Neuronal stem cell (in vitro differentiated cells): ENCODE measurements at regions not wholly inside any gene's neighbourhood (a gene's known extent, or its start where the extent isn't known, plus 50 kb on each side); places are given as distances from the start of the nearest gene placed in this dataset.

Experiments
- DNase-seq: peaks from one replicate; pipeline ENCODE4 v3.0.0-alpha.2; 2013; ENCODE audit warnings: low spot score
- H2AFZ ChIP-seq: one replicate; pipeline ENCODE4 v1.6.1; 2013; ENCODE audit warnings: mild to moderate bottlenecking, low read length, inconsistent platforms
- H2AK5ac ChIP-seq: 2 replicates; pipeline ENCODE4 v1.6.1; 2013; ENCODE audit warnings: low read depth, mild to moderate bottlenecking, inconsistent platforms, low read length, moderate library complexity, mixed read lengths
- H2BK120ac ChIP-seq: 2 replicates; pipeline ENCODE4 v1.6.1; 2013; ENCODE audit warnings: low read depth, mild to moderate bottlenecking, inconsistent platforms, low read length, moderate library complexity, mixed read lengths
- H2BK12ac ChIP-seq: one replicate; pipeline ENCODE4 v1.6.1; 2013; ENCODE audit warnings: low read length, inconsistent platforms
- H2BK15ac ChIP-seq: 2 replicates; pipeline ENCODE4 v1.6.1; 2013; ENCODE audit warnings: mild to moderate bottlenecking, low read length, inconsistent platforms, mixed read lengths
- H2BK5ac ChIP-seq: one replicate; pipeline ENCODE4 v1.6.1; 2013; ENCODE audit warnings: inconsistent platforms, mild to moderate bottlenecking, low read length, moderate library complexity
- H3K14ac ChIP-seq: one replicate; pipeline ENCODE4 v1.6.1; 2013; ENCODE audit warnings: low read length, inconsistent platforms
- H3K18ac ChIP-seq: 2 replicates; pipeline ENCODE4 v1.6.1; 2013; ENCODE audit warnings: low read length, inconsistent platforms
- H3K23ac ChIP-seq: 2 replicates; pipeline ENCODE4 v1.6.1; 2013; ENCODE audit warnings: low read depth, mild to moderate bottlenecking, mixed read lengths, low read length, inconsistent platforms; ENCODE audit not compliant: poor library complexity
- H3K27ac ChIP-seq: replicated peaks from 3 replicates; pipeline ENCODE4 v1.5.1; 2013; ENCODE audit warnings: low read length, inconsistent platforms
- H3K27me3 ChIP-seq, 3 experiments: 2 replicates each; pipeline ENCODE4 v1.6.1; 2013; ENCODE audit warnings: low read length in 3 of 3, mild to moderate bottlenecking in 2 of 3, inconsistent platforms in 1 of 3, low read depth in 1 of 3, mixed read lengths in 1 of 3, moderate library complexity in 1 of 3; ENCODE audit not compliant: control insufficient read depth in 3 of 3, insufficient read depth in 3 of 3
- H3K36me3 ChIP-seq, 2 donors: replicated peaks in 1 of 2; 2 replicates each; pipeline ENCODE4 v1.6.1; 2013; ENCODE audit warnings: low read length in 2 of 2; ENCODE audit not compliant: control insufficient read depth in 2 of 2, insufficient read depth in 2 of 2
- H3K4ac ChIP-seq: 2 replicates; pipeline ENCODE4 v1.6.1; 2013; ENCODE audit warnings: inconsistent platforms, mild to moderate bottlenecking, low read length, moderate library complexity
- H3K4me1 ChIP-seq, 2 donors: 1 replicate in 1 of 2; 2 replicates in 1 of 2; pipeline ENCODE4 v1.6.1; 2013; ENCODE audit warnings: low read length in 2 of 2, low read depth in 1 of 2; ENCODE audit not compliant: control insufficient read depth in 2 of 2, insufficient read depth in 1 of 2
- H3K4me2 ChIP-seq: one replicate; pipeline ENCODE4 v1.6.1; 2013; ENCODE audit warnings: mild to moderate bottlenecking, low read length, inconsistent platforms; ENCODE audit not compliant: insufficient read depth, poor library complexity, severe bottlenecking
- H3K4me3 ChIP-seq, 2 donors: 2 replicates each; pipeline ENCODE4 v1.5.1; 2013; ENCODE audit warnings: low read length in 2 of 2, mild to moderate bottlenecking in 2 of 2, inconsistent platforms in 1 of 2, moderate library complexity in 1 of 2
- H3K79me1 ChIP-seq: one replicate; pipeline ENCODE4 v1.6.1; 2013; ENCODE audit warnings: low read depth, mild to moderate bottlenecking, inconsistent platforms, low read length, moderate library complexity
- H3K9ac ChIP-seq: one replicate; pipeline ENCODE4 v1.6.1; 2013; ENCODE audit warnings: mild to moderate bottlenecking, low read depth, low read length, inconsistent platforms; ENCODE audit not compliant: poor library complexity
- H3K9me3 ChIP-seq, 2 donors: replicated peaks in 1 of 2; 2 replicates each; pipeline versions ENCODE3 to v1.6.1; 2013; ENCODE audit warnings: low read length in 2 of 2, mild to moderate bottlenecking in 2 of 2, inconsistent platforms in 1 of 2, low read depth in 1 of 2, mixed read lengths in 1 of 2, moderate library complexity in 1 of 2; ENCODE audit not compliant: control insufficient read depth in 2 of 2, insufficient read depth in 1 of 2
- H4K8ac ChIP-seq: one replicate; pipeline ENCODE4 v1.6.1; 2013; ENCODE audit warnings: low read depth, mild to moderate bottlenecking, inconsistent platforms, low read length, moderate library complexity
- H4K91ac ChIP-seq: one replicate; pipeline ENCODE4 v1.6.1; 2013; ENCODE audit warnings: low read length, low read depth, mild to moderate bottlenecking, inconsistent platforms; ENCODE audit not compliant: poor library complexity
- WGBS, 2 donors: extraction: QIAGEN DNeasy Blood & Tissue Kit; methylation state at CpG; one replicate each; pipeline ENCODE4 v1.1.7; 2013; ENCODE audit warnings: missing lambda C conversion rate in 2 of 2, mixed read lengths in 1 of 2; ENCODE audit not compliant: insufficient read length in 2 of 2, insufficient replicate concordance in 1 of 2; ENCODE audit errors: extremely low coverage in 2 of 2; 5-methylcytosine and 5-hydroxymethylcytosine counted together

DNA sequence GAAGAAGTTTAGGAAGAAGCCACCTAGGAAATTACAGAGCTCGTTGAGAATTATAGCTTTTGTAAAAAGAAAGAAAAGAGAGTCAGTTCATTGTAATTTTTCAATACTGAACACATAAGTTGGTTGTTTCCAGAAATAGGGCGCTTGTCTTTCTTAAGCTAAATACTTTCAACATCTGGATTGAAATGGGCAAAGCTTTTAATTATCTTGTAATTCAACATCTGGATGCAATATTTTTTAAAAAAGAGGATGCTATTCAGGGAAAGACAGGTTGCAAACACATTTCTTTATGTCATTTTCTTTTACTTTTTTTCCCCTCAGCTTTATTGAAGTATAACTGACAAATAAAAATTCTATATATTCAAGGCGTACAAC lies 100.7 kb upstream of the TRPC7 start:
- Histone ChIP-seq H4K8ac (no peak overlapping the region), H4K91ac (no peak overlapping the region), H3K4me3 (no peak overlapping the region), H3K14ac (no peak overlapping the region), H3K27ac (no peak overlapping the region), H3K79me1 (no peaks in the 10 kb centered on the region), H3K18ac (no peak overlapping the region), H3K27me3 (no peaks in the 10 kb centered on the region), H2BK12ac (no peak overlapping the region), H3K4ac (no peak overlapping the region), H2AK5ac (no peak overlapping the region), H2AFZ (no peak overlapping the region), H3K9ac (no peak overlapping the region), H2BK15ac (no peak overlapping the region), H3K36me3 (no peaks in the 10 kb centered on the region), H3K4me2 (no peak overlapping the region), H2BK5ac (no peak overlapping the region), H3K9me3 (no peaks in the 10 kb centered on the region), H2BK120ac (no peak overlapping the region), H3K23ac (no peak overlapping the region), H3K4me1 (no peaks in the 10 kb centered on the region)
- no peak for DNase-seq
- no CpG with 5 or more reads among the region's 3 CpGs for WGBS, 2 donors

DNA sequence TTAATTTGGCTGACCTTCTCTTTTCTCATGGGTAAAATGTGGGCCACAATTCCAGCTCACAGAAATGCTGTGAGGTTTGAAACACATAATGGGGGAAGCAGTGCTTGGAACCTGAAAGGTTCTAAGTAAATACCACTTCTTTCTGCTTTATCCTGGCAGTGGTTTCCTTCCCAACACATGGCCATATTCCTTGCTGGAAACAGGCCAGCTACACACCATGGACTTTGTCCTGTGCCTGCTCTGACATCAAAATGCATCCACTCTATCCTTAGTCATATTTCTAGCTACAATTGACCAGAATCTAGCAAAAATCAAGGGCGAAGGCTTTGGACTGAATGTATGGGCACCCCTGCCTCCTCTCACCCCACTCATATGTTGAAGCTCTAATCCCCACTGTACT lies 93.1 kb upstream of the TRPC7 start:
- Histone ChIP-seq H3K4ac (no peak overlapping the region), H3K23ac (no peak overlapping the region), H3K14ac (no peak overlapping the region), H3K9ac (no peak overlapping the region), H2BK120ac (no peak overlapping the region), H3K18ac (no peak overlapping the region), H3K4me3 (no peak overlapping the region), H4K91ac (no peak overlapping the region), H2BK15ac (no peak overlapping the region), H3K4me2 (no peak overlapping the region), H3K79me1 (no peaks in the 10 kb centered on the region), H3K27me3 (no peaks in the 10 kb centered on the region), H2BK12ac (no peak overlapping the region), H2BK5ac (no peak overlapping the region), H3K36me3 (no peaks in the 10 kb centered on the region), H3K27ac (no peak overlapping the region), H3K9me3 (no peaks in the 10 kb centered on the region), H4K8ac (no peak overlapping the region), H2AK5ac (no peak overlapping the region), H3K4me1 (no peaks in the 10 kb centered on the region), H2AFZ (no peak overlapping the region)
- WGBS, 2 donors, result no CpG with 5 or more reads among the region's 1 CpG
- DNase-seq, result no peak

DNA sequence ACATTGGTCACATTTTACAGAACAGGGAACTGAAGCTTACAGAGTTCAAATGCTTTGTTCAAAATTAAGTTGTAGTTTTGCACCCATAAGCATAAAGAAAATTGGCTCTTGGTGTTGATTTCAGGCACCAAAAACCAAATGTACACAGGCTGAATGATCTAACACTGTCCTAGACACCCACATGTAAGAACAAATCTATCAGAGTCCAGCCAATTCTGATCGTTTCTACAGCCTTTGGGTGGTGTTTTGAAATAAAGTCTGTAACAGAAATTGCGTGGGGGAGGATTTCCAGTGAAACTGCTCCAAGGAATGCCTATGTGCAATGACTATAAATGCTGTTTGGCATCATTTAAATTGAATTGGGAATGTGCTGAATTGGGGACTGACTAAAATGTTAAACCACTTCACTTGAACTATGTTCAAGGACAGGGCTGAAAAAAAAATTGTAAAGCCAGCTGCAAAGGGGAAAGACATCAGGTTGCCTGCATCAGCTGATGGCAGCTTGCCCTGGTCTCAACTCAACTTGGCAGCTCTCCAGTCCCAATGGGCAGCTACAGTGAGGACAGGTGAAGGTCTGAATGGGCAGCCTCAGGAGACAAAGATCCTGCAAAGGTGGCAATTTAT lies 92.2 kb upstream of the TRPC7 start:
- Histone ChIP-seq H3K18ac (no peak overlapping the region), H4K91ac (no peak overlapping the region), H3K4me2 (no peak overlapping the region), H3K4ac (no peak overlapping the region), H3K79me1 (no peaks in the 10 kb centered on the region), H4K8ac (no peak overlapping the region), H3K14ac (no peak overlapping the region), H3K36me3 (no peaks in the 10 kb centered on the region), H2BK15ac (no peak overlapping the region), H2AFZ (no peak overlapping the region), H2AK5ac (no peak overlapping the region), H3K9me3 (no peaks in the 10 kb centered on the region), H2BK120ac (no peak overlapping the region), H3K9ac (no peak overlapping the region), H3K27ac (no peak overlapping the region), H3K23ac (no peak overlapping the region), H3K4me1 (no peaks in the 10 kb centered on the region), H3K27me3 (no peaks in the 10 kb centered on the region), H2BK5ac (no peak overlapping the region), H2BK12ac (no peak overlapping the region), H3K4me3 (no peak overlapping the region)
- WGBS, 2 donors, result no CpG with 5 or more reads among the region's 2 CpGs
- no peak for DNase-seq

DNA sequence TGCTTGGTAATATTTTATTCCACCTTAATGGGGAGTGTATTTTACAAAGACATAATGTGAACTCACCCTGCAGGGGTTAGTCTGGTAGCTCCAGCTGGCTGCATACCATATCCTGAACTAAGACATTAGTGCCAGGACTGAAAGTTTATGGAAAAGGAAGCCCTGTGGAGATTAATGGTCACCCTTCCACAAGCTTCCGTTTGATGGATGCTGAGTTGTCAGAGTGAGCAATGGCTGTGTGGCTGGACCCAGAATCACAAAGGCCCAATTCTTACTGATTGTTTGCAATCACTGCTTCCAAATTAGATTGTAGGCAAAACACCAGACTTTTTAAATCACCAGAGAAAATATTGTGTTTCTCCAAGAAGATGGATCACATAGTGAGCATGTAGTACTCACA lies 90.1 kb upstream of the TRPC7 start:
- no peak overlapping the region for H2BK120ac ChIP-seq
- H4K8ac ChIP-seq, result no peak overlapping the region
- H3K23ac ChIP-seq, result no peak overlapping the region
- no peak overlapping the region for H2BK5ac ChIP-seq
- H3K9me3 ChIP-seq, result no peaks in the 10 kb centered on the region
- no peak overlapping the region for H2BK12ac ChIP-seq
- no peak overlapping the region for H2AK5ac ChIP-seq
- no peak overlapping the region for H3K18ac ChIP-seq
- H3K36me3 ChIP-seq, result no peaks in the 10 kb centered on the region
- H3K4me1 ChIP-seq, result no peaks in the 10 kb centered on the region
- H3K27ac ChIP-seq, result no peak overlapping the region
- no peak overlapping the region for H3K4ac ChIP-seq
- H3K14ac ChIP-seq, result no peak overlapping the region
- H3K27me3 ChIP-seq, result no peaks in the 10 kb centered on the region
- H2AFZ ChIP-seq, result no peak overlapping the region
- DNase-seq, result no peak
- WGBS, 2 donors, result no CpG with 5 or more reads among the region's 1 CpG
- no peak overlapping the region for H3K4me2 ChIP-seq
- H2BK15ac ChIP-seq, result no peak overlapping the region
- no peak overlapping the region for H3K4me3 ChIP-seq
- H4K91ac ChIP-seq, result no peak overlapping the region
- H3K79me1 ChIP-seq, result no peaks in the 10 kb centered on the region
- no peak overlapping the region for H3K9ac ChIP-seq
